ENCODE measurements at regions not wholly inside any gene's neighbourhood (a gene's known extent, or its start where the extent isn't known, plus 50 kb on each side); places are given as distances from the start of the nearest gene placed in this dataset.

GRCh38 chr2:41955316-41956043 is 92.3 kb upstream of the PKDCC start:
- TF ChIP-seq CTCF (conservative IDR thresholded peaks at IDR 0.05; ENCODE audit: low read depth, low read length): no peak
- no peak for TF ChIP-seq EZH2 (IDR thresholded peaks at IDR 0.05; ENCODE audit: borderline replicate concordance, low read depth, low read length, poor library complexity, severe bottlenecking)

Data from A673 (cell line).